Right atrium auricular region (tissue), 2 donors: ENCODE measurements at regions not wholly inside any gene's neighbourhood (a gene's known extent, or its start where the extent isn't known, plus 50 kb on each side); places are given as distances from the start of the nearest gene placed in this dataset.

ENCODE experiments used
- DNase-seq: peaks from one replicate; pipeline ENCODE4 v3.0.0-alpha.2; 2019; ENCODE audit warnings: low spot score
- H3K27ac ChIP-seq, 2 donors: fragments of 200-600 bp; sonication (generic); 1 replicate in 1 of 2; 2 replicates in 1 of 2; pipeline ENCODE4 v1.5.1; 2016 to 2019
- H3K27me3 ChIP-seq, 2 donors: fragments of 200-600 bp; sonication (generic); one replicate each; pipeline versions ENCODE4 v1.5.1 to v1.6.0; 2017 to 2019
- H3K36me3 ChIP-seq: fragments of 200-600 bp; sonication (generic); one replicate; pipeline ENCODE4 v1.5.1; 2016
- H3K4me1 ChIP-seq, 2 donors: fragments of 200-600 bp; sonication (generic); one replicate each; pipeline versions ENCODE4 v1.5.1 to v1.6.0; 2017 to 2019
- H3K4me3 ChIP-seq, 2 donors: fragments of 200-600 bp; sonication (generic); 1 replicate in 1 of 2; 2 replicates in 1 of 2; pipeline ENCODE4 v1.5.1; 2017 to 2019; ENCODE audit warnings: mild to moderate bottlenecking in 1 of 2, moderate library complexity in 1 of 2
- H3K9me3 ChIP-seq, 2 donors: fragments of 200-600 bp; sonication (generic); one replicate each; pipeline ENCODE4 v1.5.1; 2019
- CTCF ChIP-seq, 2 donors: fragments of 200-600 bp; sonication (generic); IDR thresholded peaks; one replicate each; pipeline ENCODE4 v1.5.1; 2019; ENCODE audit warnings: antibody characterized with exemption in 2 of 2

GRCh38 chr6:167396659-167397490, 72.0 kb downstream of the TTLL2 start:
- H3K4me3 ChIP-seq, result no peak overlapping the region
- H3K27me3 ChIP-seq, result no peaks in the 10 kb centered on the region
- no peaks in the 10 kb centered on the region for H3K36me3 ChIP-seq
- TF ChIP-seq CTCF (IDR thresholded peaks at IDR 0.05), result no peak
- H3K4me1 ChIP-seq, result no peaks in the 10 kb centered on the region
- no peak overlapping the region for H3K27ac ChIP-seq
- no peak for DNase-seq
- no peaks in the 10 kb centered on the region for H3K9me3 ChIP-seq

GRCh38 chr6:167397712-167398111, 72.8 kb downstream of the TTLL2 start:
- no peaks in the 10 kb centered on the region for H3K9me3 ChIP-seq
- no peak for DNase-seq
- no peaks in the 10 kb centered on the region for H3K27me3 ChIP-seq
- H3K4me3 ChIP-seq, result no peak overlapping the region
- H3K27ac ChIP-seq, result no peak overlapping the region
- no peaks in the 10 kb centered on the region for H3K36me3 ChIP-seq
- no peaks in the 10 kb centered on the region for H3K4me1 ChIP-seq
- TF ChIP-seq CTCF (IDR thresholded peaks at IDR 0.05), result no peak

DNA sequence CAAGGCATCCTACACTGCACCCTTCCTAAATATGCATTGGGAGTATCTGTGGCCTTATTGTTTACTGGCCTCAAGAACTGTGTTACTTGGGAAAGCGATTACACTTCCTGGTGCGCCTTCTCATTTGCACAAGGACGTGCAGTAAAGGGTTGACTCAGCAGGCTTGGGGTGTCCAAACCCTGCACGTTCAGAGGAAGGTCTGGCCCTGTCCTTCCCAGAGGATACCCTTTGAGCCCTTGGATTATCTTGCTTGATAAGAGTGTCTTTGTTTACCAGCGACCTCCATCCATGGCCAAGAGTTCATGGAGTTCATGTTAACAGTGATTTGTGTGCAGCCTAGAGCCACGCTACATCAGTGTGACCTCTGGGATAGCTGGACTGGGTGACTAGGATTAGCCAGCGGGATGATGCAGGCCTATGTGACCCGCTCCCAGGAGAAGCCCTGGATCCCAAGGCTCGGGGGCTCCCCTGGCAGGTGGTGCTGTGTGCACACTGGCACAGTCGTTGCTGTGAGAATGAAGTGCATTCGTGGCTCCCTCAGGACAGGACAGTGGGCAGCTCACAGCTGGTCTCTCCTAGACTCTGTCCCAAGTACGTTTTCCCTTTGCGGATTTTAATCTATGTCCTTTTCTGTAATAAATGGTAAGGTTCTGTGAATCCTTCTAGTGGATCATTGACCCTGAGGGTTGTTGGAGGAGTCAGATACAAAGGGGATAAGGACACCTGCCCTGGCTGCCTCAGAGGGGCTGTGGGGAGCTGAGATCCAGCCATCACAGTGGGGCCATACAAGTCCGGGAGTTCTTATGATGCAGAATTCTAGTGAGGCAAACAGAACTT, 73.5 kb downstream of the TTLL2 start:
- no peaks in the 10 kb centered on the region for H3K36me3 ChIP-seq
- TF ChIP-seq CTCF (IDR thresholded peaks at IDR 0.05), result no peak
- no peak overlapping the region for H3K4me3 ChIP-seq
- no peaks in the 10 kb centered on the region for H3K9me3 ChIP-seq
- H3K27me3 ChIP-seq, result no peaks in the 10 kb centered on the region
- H3K4me1 ChIP-seq, result no peaks in the 10 kb centered on the region
- H3K27ac ChIP-seq, result no peak overlapping the region
- no peak for DNase-seq

DNA sequence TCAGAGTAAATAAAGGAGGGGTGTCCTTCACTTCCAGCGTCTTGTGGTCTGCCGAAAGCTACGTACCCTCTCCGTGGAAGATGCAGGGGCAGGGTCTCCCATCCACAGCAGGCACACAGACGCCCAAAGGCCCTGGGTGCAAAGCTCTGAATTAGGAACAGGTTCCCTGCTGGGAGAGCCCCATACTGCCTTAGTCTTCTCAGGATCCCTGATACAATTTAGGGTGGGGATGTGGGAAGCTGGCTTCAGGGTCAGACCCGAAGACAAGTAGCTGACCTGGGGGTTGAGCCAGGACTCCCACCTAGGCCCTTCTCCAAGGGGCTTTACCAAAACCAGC, 74.1 kb downstream of the TTLL2 start:
- no peak for DNase-seq
- Histone ChIP-seq H3K9me3 (no peaks in the 10 kb centered on the region), H3K4me3 (no peak overlapping the region), H3K4me1 (no peaks in the 10 kb centered on the region), H3K27ac (no peak overlapping the region), H3K36me3 (no peaks in the 10 kb centered on the region), H3K27me3 (no peaks in the 10 kb centered on the region)
- TF ChIP-seq CTCF (IDR thresholded peaks at IDR 0.05), result no peak

DNA sequence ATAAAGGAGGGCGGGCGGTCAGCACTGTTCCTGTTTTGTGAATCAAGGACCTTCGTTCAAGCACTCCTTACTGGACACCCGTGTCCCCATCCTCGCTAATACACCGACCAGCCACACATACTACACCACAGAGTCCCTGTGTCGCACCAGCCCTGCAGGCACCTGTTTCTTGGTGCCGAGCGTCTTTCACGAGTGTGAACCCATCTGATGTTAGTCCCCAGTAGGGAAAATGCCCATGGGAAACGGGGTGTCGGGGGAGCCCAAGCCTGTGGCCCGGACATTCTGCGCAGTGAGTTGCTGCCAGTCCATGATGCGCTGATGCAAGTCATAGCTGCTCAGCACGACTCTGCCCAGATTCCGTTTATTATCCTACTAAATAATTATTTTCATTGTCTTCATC, 74.7 kb downstream of the TTLL2 start:
- H3K27ac ChIP-seq, result no peak overlapping the region
- no peak overlapping the region for H3K4me3 ChIP-seq
- no peak for DNase-seq
- H3K4me1 ChIP-seq, result no peaks in the 10 kb centered on the region
- no peak for TF ChIP-seq CTCF (IDR thresholded peaks at IDR 0.05)
- no peaks in the 10 kb centered on the region for H3K27me3 ChIP-seq
- no peaks in the 10 kb centered on the region for H3K9me3 ChIP-seq
- H3K36me3 ChIP-seq, result no peaks in the 10 kb centered on the region
